ENCODE measurements at regions not wholly inside any gene's neighbourhood (a gene's known extent, or its start where the extent isn't known, plus 50 kb on each side); places are given as distances from the start of the nearest gene placed in this dataset.

DNA sequence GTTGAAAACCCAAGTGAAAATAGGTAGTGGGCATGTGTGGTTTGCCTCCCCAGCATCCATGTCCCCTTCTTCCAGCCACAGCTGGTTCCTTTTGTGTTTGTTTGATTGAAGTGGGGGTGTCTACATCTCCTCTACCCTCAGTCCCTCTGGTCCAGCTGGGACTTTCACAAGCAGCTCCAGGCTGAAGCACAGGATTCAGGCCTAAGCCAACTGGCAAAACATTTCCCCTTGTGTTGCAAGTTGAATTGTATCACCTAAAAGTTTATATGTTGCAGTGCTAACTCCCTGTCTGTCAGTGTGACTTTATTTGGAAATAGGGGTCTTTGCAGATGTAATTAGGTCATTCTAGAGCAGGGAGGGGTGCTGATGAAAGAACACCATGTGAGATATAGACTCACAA is 205.9 kb upstream of the ASIC2 start:
- ChIA-PET POLR2A (ENCODE audit: low non-redundant PET) (no interaction called here), CTCF (no interaction called here)
- BruUV-seq (replicated peaks): no TSS peak
- DNase-seq (ENCODE audit: low spot score): no peak
- no peaks in the 10 kb centered on the region for H3K27me3 ChIP-seq (replicated peaks; ENCODE audit: insufficient read depth, low read depth, low read length, poor library complexity)
- no peak overlapping the region for H3K27ac ChIP-seq (ENCODE audit: low read depth, low read length, poor library complexity, severe bottlenecking)
- intact Hi-C loops (cut with micrococcal nuclease; ENCODE audit: unreplicated experiment): no loop called here
- H3K4me1 ChIP-seq (ENCODE audit: insufficient read depth, low read length, poor library complexity, severe bottlenecking): no peaks in the 10 kb centered on the region
- TF ChIP-seq CTCF (conservative IDR thresholded peaks at IDR 0.05; ENCODE audit: low read depth, low read length) (no peak), EZH2 (IDR thresholded peaks at IDR 0.05; ENCODE audit: borderline replicate concordance, low read depth, low read length, poor library complexity, severe bottlenecking) (no peak)
- no peak overlapping the region for H3K4me3 ChIP-seq (ENCODE audit: low read depth, low read length, poor library complexity, severe bottlenecking)
- H3K9me3 ChIP-seq (ENCODE audit: low read depth, low read length, poor library complexity, severe bottlenecking): no peaks in the 10 kb centered on the region
- H3K36me3 ChIP-seq (ENCODE audit: insufficient read depth, low read length, poor library complexity, severe bottlenecking): no peaks in the 10 kb centered on the region

GRCh38 chr17:33500151-33500550 is 207.1 kb upstream of the ASIC2 start:
- Histone ChIP-seq H3K27ac (ENCODE audit: low read depth, low read length, poor library complexity, severe bottlenecking) (no peak overlapping the region), H3K4me3 (ENCODE audit: low read depth, low read length, poor library complexity, severe bottlenecking) (no peak overlapping the region), H3K36me3 (ENCODE audit: insufficient read depth, low read length, poor library complexity, severe bottlenecking) (no peaks in the 10 kb centered on the region), H3K4me1 (ENCODE audit: insufficient read depth, low read length, poor library complexity, severe bottlenecking) (no peaks in the 10 kb centered on the region), H3K27me3 (replicated peaks; ENCODE audit: insufficient read depth, low read depth, low read length, poor library complexity) (no peaks in the 10 kb centered on the region), H3K9me3 (ENCODE audit: low read depth, low read length, poor library complexity, severe bottlenecking) (no peaks in the 10 kb centered on the region)
- intact Hi-C loops (cut with micrococcal nuclease; ENCODE audit: unreplicated experiment): no loop called here
- DNase-seq (ENCODE audit: low spot score): no peak
- ChIA-PET POLR2A (ENCODE audit: low non-redundant PET) (no interaction called here), CTCF (no interaction called here)
- no peak for TF ChIP-seq CTCF (conservative IDR thresholded peaks at IDR 0.05; ENCODE audit: low read depth, low read length)
- no peak for TF ChIP-seq EZH2 (IDR thresholded peaks at IDR 0.05; ENCODE audit: borderline replicate concordance, low read depth, low read length, poor library complexity, severe bottlenecking)
- BruUV-seq (replicated peaks): no TSS peak

DNA sequence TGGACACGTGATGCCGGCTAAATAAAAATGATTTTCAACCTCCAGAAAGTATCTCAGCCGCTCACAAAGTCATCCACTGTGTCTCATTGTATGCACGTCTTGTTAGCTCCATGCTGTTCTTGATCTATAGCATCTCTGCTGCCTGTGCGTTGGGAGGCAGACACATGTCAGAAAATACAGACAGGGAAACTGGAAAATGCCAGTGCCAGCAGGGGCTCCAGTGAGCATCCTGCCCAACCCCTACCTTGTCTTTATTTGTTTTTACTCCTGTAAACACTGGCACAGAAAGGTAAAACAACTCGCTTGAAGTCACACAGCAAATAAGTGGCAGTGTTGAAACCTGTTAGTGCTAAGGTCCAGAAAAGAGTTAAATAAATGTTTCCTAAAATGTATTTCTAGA is 208.1 kb upstream of the ASIC2 start:
- DNase-seq (ENCODE audit: low spot score): no peak
- intact Hi-C loops (cut with micrococcal nuclease; ENCODE audit: unreplicated experiment): no loop called here
- Histone ChIP-seq H3K4me1 (ENCODE audit: insufficient read depth, low read length, poor library complexity, severe bottlenecking) (no peaks in the 10 kb centered on the region), H3K27me3 (replicated peaks; ENCODE audit: insufficient read depth, low read depth, low read length, poor library complexity) (no peaks in the 10 kb centered on the region), H3K27ac (ENCODE audit: low read depth, low read length, poor library complexity, severe bottlenecking) (no peak overlapping the region), H3K9me3 (ENCODE audit: low read depth, low read length, poor library complexity, severe bottlenecking) (no peaks in the 10 kb centered on the region), H3K36me3 (ENCODE audit: insufficient read depth, low read length, poor library complexity, severe bottlenecking) (no peaks in the 10 kb centered on the region), H3K4me3 (ENCODE audit: low read depth, low read length, poor library complexity, severe bottlenecking) (no peak overlapping the region)
- POLR2A ChIA-PET (ENCODE audit: low non-redundant PET): no interaction called here
- CTCF ChIA-PET: no interaction called here
- no peak for TF ChIP-seq EZH2 (IDR thresholded peaks at IDR 0.05; ENCODE audit: borderline replicate concordance, low read depth, low read length, poor library complexity, severe bottlenecking)
- TF ChIP-seq CTCF (conservative IDR thresholded peaks at IDR 0.05; ENCODE audit: low read depth, low read length): no peak
- no TSS peak for BruUV-seq (replicated peaks)
